HEK293 (cell line): ENCODE measurements at regions not wholly inside any gene's neighbourhood (a gene's known extent, or its start where the extent isn't known, plus 50 kb on each side); places are given as distances from the start of the nearest gene placed in this dataset.

Experiments
- ZNF112 ChIP-seq: fragments of 450-650 bp; formaldehyde crosslinking; IDR thresholded peaks from 2 replicates; pipeline ENCODE4 v1.5.0; 2017; ENCODE audit warnings: missing biosample characterization, missing genetic modification characterization
- ZNF274 ChIP-seq, 2 experiments: fragments of 200-500 bp in 1 of 2; fragments of 450-650 bp in 1 of 2; sonication (Bioruptor generic) in 1 of 2; formaldehyde crosslinking in 1 of 2; IDR thresholded peaks; 2 replicates each; pipeline versions ENCODE4 v1.5.1 to v1.6.1; 2014 to 2016; ENCODE audit warnings: borderline replicate concordance in 1 of 2, inconsistent platforms in 1 of 2, low read length in 1 of 2, missing biosample characterization in 1 of 2, missing genetic modification characterization in 1 of 2
- ZNF621 ChIP-seq: fragments of 450-650 bp; formaldehyde crosslinking; IDR thresholded peaks from 2 replicates; pipeline ENCODE4 v1.5.1; 2017; ENCODE audit warnings: missing biosample characterization, missing genetic modification characterization
- TF ChIP-seq, protein P1 (sequence below): fragments of 450-650 bp; formaldehyde crosslinking; IDR thresholded peaks from 2 replicates; pipeline ENCODE4 v1.5.1; 2016; ENCODE audit warnings: missing biosample characterization, missing genetic modification characterization
- TF ChIP-seq, protein P2 (sequence below): fragments of 450-650 bp; formaldehyde crosslinking; IDR thresholded peaks from 2 replicates; pipeline ENCODE4 v1.5.1; 2016; ENCODE audit warnings: missing biosample characterization, missing genetic modification characterization
- TF ChIP-seq, protein P3 (sequence below): fragments of 450-650 bp; formaldehyde crosslinking; IDR thresholded peaks from 2 replicates; pipeline ENCODE4 v1.5.1; 2016; ENCODE audit warnings: missing biosample characterization, missing genetic modification characterization

DNA sequence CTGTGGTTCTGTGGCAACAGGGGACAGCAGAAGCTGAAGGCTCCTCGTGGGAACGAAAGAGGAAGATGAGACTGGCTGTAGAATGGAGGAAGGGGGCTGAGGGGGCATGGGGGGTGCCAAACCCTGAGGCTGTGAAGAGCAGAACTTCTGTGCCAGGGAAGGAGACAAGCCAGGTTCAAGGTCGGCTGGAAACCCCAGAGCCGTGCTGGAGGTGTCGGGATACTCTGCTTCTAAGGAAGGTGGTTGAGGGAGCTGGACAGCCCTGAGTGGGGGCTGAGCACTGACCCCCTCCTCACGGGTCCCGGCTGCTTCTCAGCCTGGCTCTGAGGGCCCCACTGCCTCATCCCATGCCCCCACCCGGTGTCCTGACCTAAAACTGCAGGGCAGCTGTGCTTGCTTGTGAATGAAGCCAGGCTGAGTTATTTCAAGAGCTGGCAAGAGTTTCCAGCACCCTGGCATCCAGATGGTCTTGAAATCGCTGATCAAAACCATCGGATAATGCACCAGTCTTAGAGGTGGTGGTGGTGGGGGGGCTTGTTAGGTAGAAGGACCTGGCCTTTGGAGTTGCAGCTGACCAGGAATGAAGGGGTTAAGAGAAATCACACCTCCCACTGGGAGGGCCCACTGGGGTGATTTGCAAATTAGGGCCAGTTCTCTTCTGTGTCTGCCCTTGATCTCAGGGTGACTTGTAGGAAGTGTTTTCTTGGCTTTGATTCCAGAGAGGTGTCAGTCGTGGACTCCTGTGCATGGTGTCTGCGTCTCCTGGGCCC, 218.9 kb upstream of the C1orf174 start:
- TF ChIP-seq, protein P1, sequence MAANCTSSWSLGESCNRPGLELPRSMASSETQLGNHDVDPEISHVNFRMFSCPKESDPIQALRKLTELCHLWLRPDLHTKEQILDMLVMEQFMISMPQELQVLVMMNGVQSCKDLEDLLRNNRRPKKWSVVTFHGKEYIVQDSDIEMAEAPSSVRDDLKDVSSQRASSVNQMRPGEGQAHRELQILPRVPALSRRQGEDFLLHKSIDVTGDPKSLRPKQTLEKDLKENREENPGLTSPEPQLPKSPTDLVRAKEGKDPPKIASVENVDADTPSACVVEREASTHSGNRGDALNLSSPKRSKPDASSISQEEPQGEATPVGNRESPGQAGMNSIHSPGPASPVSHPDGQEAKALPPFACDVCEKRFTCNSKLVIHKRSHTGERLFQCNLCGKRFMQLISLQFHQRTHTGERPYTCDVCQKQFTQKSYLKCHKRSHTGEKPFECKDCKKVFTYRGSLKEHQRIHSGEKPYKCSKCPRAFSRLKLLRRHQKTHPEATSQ = no peak
- TF ChIP-seq, protein P2, sequence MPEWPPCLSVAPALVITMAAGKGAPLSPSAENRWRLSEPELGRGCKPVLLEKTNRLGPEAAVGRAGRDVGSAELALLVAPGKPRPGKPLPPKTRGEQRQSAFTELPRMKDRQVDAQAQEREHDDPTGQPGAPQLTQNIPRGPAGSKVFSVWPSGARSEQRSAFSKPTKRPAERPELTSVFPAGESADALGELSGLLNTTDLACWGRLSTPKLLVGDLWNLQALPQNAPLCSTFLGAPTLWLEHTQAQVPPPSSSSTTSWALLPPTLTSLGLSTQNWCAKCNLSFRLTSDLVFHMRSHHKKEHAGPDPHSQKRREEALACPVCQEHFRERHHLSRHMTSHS = no peak
- TF ChIP-seq, protein P3, sequence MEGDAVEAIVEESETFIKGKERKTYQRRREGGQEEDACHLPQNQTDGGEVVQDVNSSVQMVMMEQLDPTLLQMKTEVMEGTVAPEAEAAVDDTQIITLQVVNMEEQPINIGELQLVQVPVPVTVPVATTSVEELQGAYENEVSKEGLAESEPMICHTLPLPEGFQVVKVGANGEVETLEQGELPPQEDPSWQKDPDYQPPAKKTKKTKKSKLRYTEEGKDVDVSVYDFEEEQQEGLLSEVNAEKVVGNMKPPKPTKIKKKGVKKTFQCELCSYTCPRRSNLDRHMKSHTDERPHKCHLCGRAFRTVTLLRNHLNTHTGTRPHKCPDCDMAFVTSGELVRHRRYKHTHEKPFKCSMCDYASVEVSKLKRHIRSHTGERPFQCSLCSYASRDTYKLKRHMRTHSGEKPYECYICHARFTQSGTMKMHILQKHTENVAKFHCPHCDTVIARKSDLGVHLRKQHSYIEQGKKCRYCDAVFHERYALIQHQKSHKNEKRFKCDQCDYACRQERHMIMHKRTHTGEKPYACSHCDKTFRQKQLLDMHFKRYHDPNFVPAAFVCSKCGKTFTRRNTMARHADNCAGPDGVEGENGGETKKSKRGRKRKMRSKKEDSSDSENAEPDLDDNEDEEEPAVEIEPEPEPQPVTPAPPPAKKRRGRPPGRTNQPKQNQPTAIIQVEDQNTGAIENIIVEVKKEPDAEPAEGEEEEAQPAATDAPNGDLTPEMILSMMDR (tag by site-specific recombination) = no peak
- TF ChIP-seq ZNF274 (IDR thresholded peaks at IDR 0.05; ENCODE audit: low read length) (no peak), ZNF274 (tag by site-specific recombination; IDR thresholded peaks at IDR 0.05; ENCODE audit: borderline replicate concordance) (no peak), ZNF112 (tag by site-specific recombination) (no peak), ZNF621 (tag by site-specific recombination) (no peak)
